ENCODE measurements at regions not wholly inside any gene's neighbourhood (a gene's known extent, or its start where the extent isn't known, plus 50 kb on each side); places are given as distances from the start of the nearest gene placed in this dataset.

GRCh38 chr3:76024640-76025039 is 239.3 kb upstream of the ZNF717 start:
- TF ChIP-seq, protein P1, sequence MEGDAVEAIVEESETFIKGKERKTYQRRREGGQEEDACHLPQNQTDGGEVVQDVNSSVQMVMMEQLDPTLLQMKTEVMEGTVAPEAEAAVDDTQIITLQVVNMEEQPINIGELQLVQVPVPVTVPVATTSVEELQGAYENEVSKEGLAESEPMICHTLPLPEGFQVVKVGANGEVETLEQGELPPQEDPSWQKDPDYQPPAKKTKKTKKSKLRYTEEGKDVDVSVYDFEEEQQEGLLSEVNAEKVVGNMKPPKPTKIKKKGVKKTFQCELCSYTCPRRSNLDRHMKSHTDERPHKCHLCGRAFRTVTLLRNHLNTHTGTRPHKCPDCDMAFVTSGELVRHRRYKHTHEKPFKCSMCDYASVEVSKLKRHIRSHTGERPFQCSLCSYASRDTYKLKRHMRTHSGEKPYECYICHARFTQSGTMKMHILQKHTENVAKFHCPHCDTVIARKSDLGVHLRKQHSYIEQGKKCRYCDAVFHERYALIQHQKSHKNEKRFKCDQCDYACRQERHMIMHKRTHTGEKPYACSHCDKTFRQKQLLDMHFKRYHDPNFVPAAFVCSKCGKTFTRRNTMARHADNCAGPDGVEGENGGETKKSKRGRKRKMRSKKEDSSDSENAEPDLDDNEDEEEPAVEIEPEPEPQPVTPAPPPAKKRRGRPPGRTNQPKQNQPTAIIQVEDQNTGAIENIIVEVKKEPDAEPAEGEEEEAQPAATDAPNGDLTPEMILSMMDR (conservative IDR thresholded peaks at IDR 0.05; ENCODE audit: low read length) = peak; percentile 63
- TF ChIP-seq EZH2phosphoT487 (IDR thresholded peaks at IDR 0.05; ENCODE audit: borderline replicate concordance, low read depth, low read length) = no peak
